HTR-8/SVneo (cell line): ENCODE measurements at regions not wholly inside any gene's neighbourhood (a gene's known extent, or its start where the extent isn't known, plus 50 kb on each side); places are given as distances from the start of the nearest gene placed in this dataset.

Experiments
- DNase-seq: peaks from one replicate; pipeline ENCODE4 v3.0.0; 2011; ENCODE audit warnings: low spot score, mixed read lengths; ENCODE audit not compliant: insufficient read length
- FAIRE-seq: peaks from 2 replicates; lab custom pipeline; 2011; peaks lifted over from hg19 to GRCh38; lab: Jason Lieb, UNC

GRCh38 chr17:34781071-34781470, 180.2 kb downstream of the CCT6B start:
- DNase-seq (no peak), FAIRE-seq (no peak)

GRCh38 chr17:34780438-34780837, 180.8 kb downstream of the CCT6B start:
- no peak for FAIRE-seq

GRCh38 chr17:34776456-34777443, 184.5 kb downstream of the CCT6B start:
- DNase-seq (no peak), FAIRE-seq (no peak)

More at GRCh38 chr17:34780438-34780837, 180.8 kb downstream of the CCT6B start:
- no peak for DNase-seq

GRCh38 chr17:34773036-34773435, 188.2 kb downstream of the CCT6B start:
- FAIRE-seq, result no peak

GRCh38 chr17:34771891-34772290, 189.4 kb downstream of the CCT6B start:
- DNase-seq, result no peak
- no peak for FAIRE-seq

More at GRCh38 chr17:34773036-34773435, 188.2 kb downstream of the CCT6B start:
- DNase-seq, result no peak

GRCh38 chr17:34770586-34770985, 190.7 kb downstream of the CCT6B start:
- FAIRE-seq (no peak), DNase-seq (no peak)

- no peak for DNase-seq
- FAIRE-seq, result peak; percentile 88
These were observed 190.5 kb downstream of the TMEM132E start for GRCh38 chr17:34769899-34770298.

- DNase-seq, result no peak
- no peak for FAIRE-seq
These were observed 189.7 kb downstream of the TMEM132E start for GRCh38 chr17:34769049-34769448.

- DNase-seq (no peak), FAIRE-seq (no peak)
These were observed 185.9 kb downstream of the TMEM132E start for GRCh38 chr17:34765291-34765690.

- FAIRE-seq, result no peak
These were observed 185.3 kb downstream of the TMEM132E start for GRCh38 chr17:34764716-34765115.

GRCh38 chr17:34763728-34764665, 184.6 kb downstream of the TMEM132E start:
- FAIRE-seq (no peak), DNase-seq (no peak)

More at GRCh38 chr17:34764716-34765115, 185.3 kb downstream of the TMEM132E start:
- DNase-seq, result no peak

GRCh38 chr17:34762078-34762477, 182.7 kb downstream of the TMEM132E start:
- FAIRE-seq, result no peak
- no peak for DNase-seq

- FAIRE-seq (no peak), DNase-seq (no peak)
These were observed 182.3 kb downstream of the TMEM132E start for GRCh38 chr17:34761646-34762045.

- FAIRE-seq (no peak), DNase-seq (no peak)
These were observed 181.6 kb downstream of the TMEM132E start for GRCh38 chr17:34760931-34761495.

- FAIRE-seq (no peak), DNase-seq (no peak)
These were observed 179.3 kb downstream of the TMEM132E start for GRCh38 chr17:34758718-34759117.

- FAIRE-seq (no peak), DNase-seq (no peak)
These were observed 178.9 kb downstream of the TMEM132E start for GRCh38 chr17:34758316-34758715.

- no peak for FAIRE-seq
- no peak for DNase-seq
These were observed 178.2 kb downstream of the TMEM132E start for GRCh38 chr17:34757611-34758010.

- DNase-seq, result no peak
- FAIRE-seq, result no peak
These were observed 177.7 kb downstream of the TMEM132E start for GRCh38 chr17:34757106-34757505.

GRCh38 chr17:34756637-34757021, 177.2 kb downstream of the TMEM132E start:
- DNase-seq, result no peak
- no peak for FAIRE-seq

- DNase-seq, result no peak
- no peak for FAIRE-seq
These were observed 176.7 kb downstream of the TMEM132E start for GRCh38 chr17:34755981-34756636.
